Gastrocnemius medialis (tissue), 4 donors: ENCODE measurements at regions not wholly inside any gene's neighbourhood (a gene's known extent, or its start where the extent isn't known, plus 50 kb on each side); places are given as distances from the start of the nearest gene placed in this dataset.
"Not testable (repeated sequence)": the region's sequence is repeated elsewhere in the genome, so short reads cannot be mapped to it uniquely, and the experiment has no call there.

Source experiments
- CTCF ChIP-seq, 5 experiments: fragments of 450-650 bp in 3 of 5; fragments of 200-600 bp in 2 of 5; sonication (generic) in 2 of 5; IDR thresholded peaks in 4 of 5; conservative IDR thresholded peaks in 1 of 5; 1 replicate in 4 of 5; 2 replicates in 1 of 5; pipeline ENCODE4 v1.5.1; 2016 to 2019; ENCODE audit warnings: antibody characterized with exemption in 5 of 5, mild to moderate bottlenecking in 3 of 5, moderate library complexity in 3 of 5
- POLR2A ChIP-seq, 2 donors: fragments of 450-650 bp; IDR thresholded peaks; one replicate each; pipeline ENCODE4 v1.6.1; 2017; ENCODE audit warnings: antibody characterized with exemption in 2 of 2, mild to moderate bottlenecking in 2 of 2, moderate library complexity in 2 of 2

GRCh38 chr6:148051-148984 is 144.0 kb upstream of the DUSP22 start:
- peak in 3 of 5 experiments; percentile 7 to 30 (median 9) for TF ChIP-seq CTCF (IDR thresholded peaks at IDR 0.05 in 4 of 5, conservative IDR thresholded peaks at IDR 0.05 in 1 of 5)
- not testable (repeated sequence) for TF ChIP-seq POLR2A (IDR thresholded peaks at IDR 0.05)
